ENCODE measurements at regions not wholly inside any gene's neighbourhood (a gene's known extent, or its start where the extent isn't known, plus 50 kb on each side); places are given as distances from the start of the nearest gene placed in this dataset.

DNA sequence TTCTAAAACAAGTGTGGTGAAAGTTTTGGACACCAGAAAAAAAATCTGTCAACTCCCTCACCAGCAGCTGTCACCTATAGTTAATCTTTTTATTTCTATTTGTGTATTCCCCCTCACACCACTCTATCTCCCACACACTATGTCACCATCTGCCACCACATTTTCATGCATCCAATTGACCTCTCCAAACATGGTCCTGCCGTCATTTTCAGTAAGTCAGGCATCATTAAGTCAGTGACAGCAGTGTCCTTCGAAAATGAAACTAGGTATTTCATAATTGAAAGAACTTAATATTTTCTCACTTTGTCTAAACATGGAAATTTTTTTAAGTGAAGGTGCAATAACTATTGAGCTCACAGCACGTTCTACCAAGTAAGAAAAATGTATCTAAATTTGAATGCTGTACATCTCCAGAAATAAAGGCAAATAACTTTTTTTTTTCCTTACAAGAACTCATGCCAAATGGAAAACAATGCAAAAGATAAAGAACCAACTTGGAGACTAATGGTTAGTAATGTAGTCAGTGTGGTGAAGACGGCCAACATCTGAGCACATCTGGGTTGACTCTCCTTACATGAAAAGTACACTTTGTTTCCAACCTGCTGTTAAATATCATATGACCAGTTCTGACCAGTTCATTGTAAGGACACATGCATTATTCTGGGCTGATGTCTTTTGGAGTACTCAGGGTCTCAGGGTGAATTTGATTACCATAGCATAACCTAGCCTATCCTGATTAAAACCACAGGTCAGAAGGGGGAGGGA is 623.3 kb upstream of the MANEA start:
- Histone ChIP-seq H3K9me2 (ENCODE audit: insufficient read depth) (no peaks in the 10 kb centered on the region), H2AFZ (ENCODE audit: low read depth, low read length, poor library complexity, severe bottlenecking) (peak overlapping the region; percentile 3), H3K4me2 (ENCODE audit: low read length) (no peak overlapping the region), H3K36me3 (ENCODE audit: control insufficient read depth in 1 of 2, insufficient read depth in 2 of 2, low read length in 2 of 2) (no peaks in the 10 kb centered on the region), H3K27me3 (ENCODE audit: insufficient read depth, low read length) (no peaks in the 10 kb centered on the region), H4K20me1 (ENCODE audit: insufficient read depth) (no peaks in the 10 kb centered on the region), H3K9ac (ENCODE audit: low read length) (no peak overlapping the region), H3K4me1 (ENCODE audit: control insufficient read depth in 1 of 2, insufficient read depth in 2 of 2, low read length in 2 of 2) (no peaks in the 10 kb centered on the region), H3K9me3 (ENCODE audit: control insufficient read depth in 1 of 2, insufficient read depth in 1 of 2, low read depth in 1 of 2, low read length in 2 of 2) (no peaks in the 10 kb centered on the region; a peak in 1 of 4 replicates), H3K79me2 (ENCODE audit: insufficient read depth, low read length) (no peaks in the 10 kb centered on the region), H3K27ac (ENCODE audit: low read depth, low read length) (no peak overlapping the region), H3K4me3 (replicated peaks in 1 of 2; ENCODE audit: low read depth in 1 of 2, low read length in 2 of 2) (no peak overlapping the region)
- ChIA-PET CTCF (no interaction called here), POLR2A (no interaction called here), RAD21 (ENCODE audit: low non-redundant PET in 1 of 2, low total read pairs in 2 of 2, uncharacterized antibody in 2 of 2, unreplicated experiment in 2 of 2) (no interaction called here)
- DNase-seq (ENCODE audit: low read depth, low spot score), result no peak
- TF ChIP-seq SP1 (IDR thresholded peaks at IDR 0.05; ENCODE audit: low read depth), result no peak
- BruUV-seq (replicated peaks), result no TSS peak
- intact Hi-C loops (cut with micrococcal nuclease), result no loop called here
- ATAC-seq, result no peak

DNA sequence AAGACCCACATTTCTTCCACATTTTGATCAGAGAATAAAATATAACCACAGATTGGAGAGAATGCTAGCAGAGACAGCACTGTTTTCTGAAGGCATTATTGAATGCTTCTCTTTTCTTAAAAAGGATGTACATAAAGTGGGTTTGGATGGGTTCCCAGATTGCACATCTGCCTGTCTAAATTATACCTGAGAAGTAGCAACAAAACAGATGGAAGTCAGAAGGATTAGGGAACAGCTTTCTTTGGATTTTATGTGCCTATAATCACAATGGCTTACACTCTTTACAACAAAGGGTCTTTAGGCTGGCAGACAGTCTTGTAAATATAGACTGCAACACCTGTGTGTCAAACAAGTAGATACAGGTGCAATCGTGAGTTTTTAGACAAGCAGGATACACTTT is 622.2 kb upstream of the MANEA start:
- H3K4me2 ChIP-seq (ENCODE audit: low read length), result no peak overlapping the region
- no peaks in the 10 kb centered on the region for H3K9me2 ChIP-seq (ENCODE audit: insufficient read depth)
- DNase-seq (ENCODE audit: low read depth, low spot score), result no peak
- no peaks in the 10 kb centered on the region; a peak in 1 of 4 replicates for H3K9me3 ChIP-seq (ENCODE audit: control insufficient read depth in 1 of 2, insufficient read depth in 1 of 2, low read depth in 1 of 2, low read length in 2 of 2)
- H3K79me2 ChIP-seq (ENCODE audit: insufficient read depth, low read length), result no peaks in the 10 kb centered on the region
- H3K27ac ChIP-seq (ENCODE audit: low read depth, low read length), result no peak overlapping the region
- no peaks in the 10 kb centered on the region for H4K20me1 ChIP-seq (ENCODE audit: insufficient read depth)
- ATAC-seq, result no peak
- ChIA-PET RAD21 (ENCODE audit: low non-redundant PET in 1 of 2, low total read pairs in 2 of 2, uncharacterized antibody in 2 of 2, unreplicated experiment in 2 of 2) (no interaction called here), POLR2A (no interaction called here), CTCF (no interaction called here)
- no peak overlapping the region for H3K4me3 ChIP-seq (replicated peaks in 1 of 2; ENCODE audit: low read depth in 1 of 2, low read length in 2 of 2)
- no peak overlapping the region for H3K9ac ChIP-seq (ENCODE audit: low read length)
- no peak for TF ChIP-seq CEBPB (IDR thresholded peaks at IDR 0.05; ENCODE audit: low read depth)
- TF ChIP-seq, protein P1, sequence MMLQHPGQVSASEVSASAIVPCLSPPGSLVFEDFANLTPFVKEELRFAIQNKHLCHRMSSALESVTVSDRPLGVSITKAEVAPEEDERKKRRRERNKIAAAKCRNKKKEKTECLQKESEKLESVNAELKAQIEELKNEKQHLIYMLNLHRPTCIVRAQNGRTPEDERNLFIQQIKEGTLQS (IDR thresholded peaks at IDR 0.05), result no peak
- TF ChIP-seq, protein P2, sequence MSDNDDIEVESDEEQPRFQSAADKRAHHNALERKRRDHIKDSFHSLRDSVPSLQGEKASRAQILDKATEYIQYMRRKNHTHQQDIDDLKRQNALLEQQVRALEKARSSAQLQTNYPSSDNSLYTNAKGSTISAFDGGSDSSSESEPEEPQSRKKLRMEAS (IDR thresholded peaks at IDR 0.05), result no peak
- no peak for TF ChIP-seq SRF (IDR thresholded peaks at IDR 0.05; ENCODE audit: low read depth)
- no peak for TF ChIP-seq CBX3 (IDR thresholded peaks at IDR 0.05; ENCODE audit: low read depth)
- no peak for TF ChIP-seq ZFX (IDR thresholded peaks at IDR 0.05)
- TF ChIP-seq POLR2A (IDR thresholded peaks at IDR 0.05; ENCODE audit: borderline replicate concordance, extremely low read depth, insufficient read depth, insufficient read length), result no peak
- TF ChIP-seq ELF1 (IDR thresholded peaks at IDR 0.05; ENCODE audit: borderline replicate concordance, low read depth), result no peak
- TF ChIP-seq EGR1 (IDR thresholded peaks at IDR 0.05; ENCODE audit: low read depth), result no peak
- TF ChIP-seq POLR2AphosphoS5 (IDR thresholded peaks at IDR 0.05; ENCODE audit: low read depth, low read length), result no peak
- TF ChIP-seq EZH2 (IDR thresholded peaks at IDR 0.05), result no peak
- TF ChIP-seq EZH2phosphoT487 (IDR thresholded peaks at IDR 0.05; ENCODE audit: borderline replicate concordance), result no peak
- no peak for TF ChIP-seq ZNF274 (IDR thresholded peaks at IDR 0.05; ENCODE audit: low read depth, low read length)
- TF ChIP-seq, protein P3, sequence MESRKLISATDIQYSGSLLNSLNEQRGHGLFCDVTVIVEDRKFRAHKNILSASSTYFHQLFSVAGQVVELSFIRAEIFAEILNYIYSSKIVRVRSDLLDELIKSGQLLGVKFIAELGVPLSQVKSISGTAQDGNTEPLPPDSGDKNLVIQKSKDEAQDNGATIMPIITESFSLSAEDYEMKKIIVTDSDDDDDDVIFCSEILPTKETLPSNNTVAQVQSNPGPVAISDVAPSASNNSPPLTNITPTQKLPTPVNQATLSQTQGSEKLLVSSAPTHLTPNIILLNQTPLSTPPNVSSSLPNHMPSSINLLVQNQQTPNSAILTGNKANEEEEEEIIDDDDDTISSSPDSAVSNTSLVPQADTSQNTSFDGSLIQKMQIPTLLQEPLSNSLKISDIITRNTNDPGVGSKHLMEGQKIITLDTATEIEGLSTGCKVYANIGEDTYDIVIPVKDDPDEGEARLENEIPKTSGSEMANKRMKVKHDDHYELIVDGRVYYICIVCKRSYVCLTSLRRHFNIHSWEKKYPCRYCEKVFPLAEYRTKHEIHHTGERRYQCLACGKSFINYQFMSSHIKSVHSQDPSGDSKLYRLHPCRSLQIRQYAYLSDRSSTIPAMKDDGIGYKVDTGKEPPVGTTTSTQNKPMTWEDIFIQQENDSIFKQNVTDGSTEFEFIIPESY (IDR thresholded peaks at IDR 0.05; ENCODE audit: extremely low read depth, insufficient replicate concordance, low read length), result no peak
- TF ChIP-seq SP1 (IDR thresholded peaks at IDR 0.05; ENCODE audit: low read depth), result no peak
- TF ChIP-seq, protein P4, sequence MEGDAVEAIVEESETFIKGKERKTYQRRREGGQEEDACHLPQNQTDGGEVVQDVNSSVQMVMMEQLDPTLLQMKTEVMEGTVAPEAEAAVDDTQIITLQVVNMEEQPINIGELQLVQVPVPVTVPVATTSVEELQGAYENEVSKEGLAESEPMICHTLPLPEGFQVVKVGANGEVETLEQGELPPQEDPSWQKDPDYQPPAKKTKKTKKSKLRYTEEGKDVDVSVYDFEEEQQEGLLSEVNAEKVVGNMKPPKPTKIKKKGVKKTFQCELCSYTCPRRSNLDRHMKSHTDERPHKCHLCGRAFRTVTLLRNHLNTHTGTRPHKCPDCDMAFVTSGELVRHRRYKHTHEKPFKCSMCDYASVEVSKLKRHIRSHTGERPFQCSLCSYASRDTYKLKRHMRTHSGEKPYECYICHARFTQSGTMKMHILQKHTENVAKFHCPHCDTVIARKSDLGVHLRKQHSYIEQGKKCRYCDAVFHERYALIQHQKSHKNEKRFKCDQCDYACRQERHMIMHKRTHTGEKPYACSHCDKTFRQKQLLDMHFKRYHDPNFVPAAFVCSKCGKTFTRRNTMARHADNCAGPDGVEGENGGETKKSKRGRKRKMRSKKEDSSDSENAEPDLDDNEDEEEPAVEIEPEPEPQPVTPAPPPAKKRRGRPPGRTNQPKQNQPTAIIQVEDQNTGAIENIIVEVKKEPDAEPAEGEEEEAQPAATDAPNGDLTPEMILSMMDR (IDR thresholded peaks at IDR 0.05 in 2 of 3, conservative IDR thresholded peaks at IDR 0.05 in 1 of 3; ENCODE audit: borderline replicate concordance in 1 of 3, insufficient read depth in 1 of 3, low read depth in 2 of 3, low read length in 2 of 3), result no peak
- no peak for TF ChIP-seq RAD21 (IDR thresholded peaks at IDR 0.05; ENCODE audit: low read depth)
- no TSS peak for BruUV-seq (replicated peaks)
- intact Hi-C loops (cut with micrococcal nuclease), result no loop called here
- no peaks in the 10 kb centered on the region for H3K4me1 ChIP-seq (ENCODE audit: control insufficient read depth in 1 of 2, insufficient read depth in 2 of 2, low read length in 2 of 2)
- H3K27me3 ChIP-seq (ENCODE audit: insufficient read depth, low read length), result no peaks in the 10 kb centered on the region
- no peaks in the 10 kb centered on the region for H3K36me3 ChIP-seq (ENCODE audit: control insufficient read depth in 1 of 2, insufficient read depth in 2 of 2, low read length in 2 of 2)
- H2AFZ ChIP-seq (ENCODE audit: low read depth, low read length, poor library complexity, severe bottlenecking), result no peak overlapping the region
